ENCODE measurements at regions not wholly inside any gene's neighbourhood (a gene's known extent, or its start where the extent isn't known, plus 50 kb on each side); places are given as distances from the start of the nearest gene placed in this dataset.

GRCh38 chr13:34430294-34430693 lies 511.8 kb upstream of the NBEA start:
- Mint-ChIP-seq H3K4me1 (no peaks in the 10 kb centered on the region), H3K4me3 (no peak overlapping the region), H3K9me3 (peaks cover 0 to 14% (median 3%) of the 10 kb centered on the region in 7 donors), H3K27me3 (ENCODE audit: low read depth in 3 of 3) (no peaks in the 10 kb centered on the region), H3K27ac (no peak overlapping the region), H3K36me3 (no peaks in the 10 kb centered on the region)
- Histone ChIP-seq H3K9ac (ENCODE audit: insufficient read depth, low read length, poor library complexity, severe bottlenecking) (no peak overlapping the region), H3K4me1 (ENCODE audit: control insufficient read depth in 1 of 2, insufficient read depth in 2 of 2, low read length in 2 of 2) (no peaks in the 10 kb centered on the region), H3K4me2 (replicated peaks; ENCODE audit: extremely low read depth, low read length, poor library complexity, severe bottlenecking) (no peak overlapping the region), H3K9me3 (replicated peaks in 1 of 2; ENCODE audit: control insufficient read depth in 1 of 2, insufficient read depth in 1 of 2, low read length in 2 of 2) (peaks cover 4 to 11% of the 10 kb centered on the region in 2 donors), H3K4me3 (replicated peaks in 1 of 3; ENCODE audit: low read depth in 2 of 3, low read length in 3 of 3) (no peak overlapping the region), H3K36me3 (replicated peaks in 1 of 2; ENCODE audit: control insufficient read depth in 1 of 2, insufficient read depth in 2 of 2, low read length in 2 of 2) (no peaks in the 10 kb centered on the region), H3K79me2 (ENCODE audit: insufficient read depth, low read length) (no peaks in the 10 kb centered on the region), H2AFZ (ENCODE audit: insufficient read depth, low read depth, low read length, poor library complexity, severe bottlenecking) (no peak overlapping the region), H3K27me3 (ENCODE audit: control insufficient read depth in 2 of 2, insufficient read depth in 2 of 2, low read length in 2 of 2) (no peaks in the 10 kb centered on the region), H3K27ac (ENCODE audit: low read depth in 1 of 2, low read length in 2 of 2) (no peak overlapping the region), H4K20me1 (ENCODE audit: insufficient read depth, low read length) (no peaks in the 10 kb centered on the region)
- no peak for TF ChIP-seq CTCF (IDR thresholded peaks at IDR 0.05)
- intact Hi-C loops (cut with micrococcal nuclease) = no loop called here
- DNase-seq = no peak
- WGBS (ENCODE audit: insufficient coverage) = no CpG with 5 or more reads among the region's 2 CpGs

DNA sequence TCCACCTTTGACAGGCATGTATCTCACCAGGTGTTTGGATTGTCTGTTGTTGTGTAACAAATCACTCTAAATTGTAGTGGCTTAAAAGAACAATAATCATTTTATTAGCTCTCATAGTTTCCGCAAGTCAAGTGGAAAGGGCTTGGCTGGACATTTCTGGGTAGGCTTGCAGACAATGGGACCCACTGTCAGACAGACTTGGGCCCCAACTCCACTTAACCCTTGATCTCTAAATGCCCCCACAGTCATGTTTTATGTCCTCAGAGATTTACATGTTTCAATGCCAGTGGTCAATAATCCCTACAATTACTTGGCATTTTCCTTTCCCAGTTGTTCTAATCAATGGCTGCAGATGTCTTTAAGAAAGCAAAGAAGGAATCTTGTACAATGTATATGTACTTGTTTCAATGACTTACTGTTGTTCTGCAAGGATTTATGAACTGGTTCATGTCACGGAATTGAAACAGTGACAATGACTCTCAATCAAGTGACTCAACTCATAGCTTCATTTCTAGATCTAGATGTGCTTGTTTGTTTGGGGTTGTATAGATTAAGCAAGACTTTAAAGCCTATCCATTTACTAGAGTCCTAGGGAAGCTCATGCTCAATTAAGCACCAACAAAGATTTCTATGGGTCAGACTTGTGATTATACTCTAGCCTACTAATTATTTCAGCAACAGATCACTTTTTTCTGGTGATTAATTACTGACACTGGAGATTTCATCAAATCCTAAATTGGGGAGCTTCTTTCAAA lies 510.1 kb upstream of the NBEA start:
- H3K4me2 ChIP-seq (replicated peaks; ENCODE audit: extremely low read depth, low read length, poor library complexity, severe bottlenecking) = no peak overlapping the region
- H3K79me2 ChIP-seq (ENCODE audit: insufficient read depth, low read length) = no peaks in the 10 kb centered on the region
- no peak overlapping the region for H2AFZ ChIP-seq (ENCODE audit: insufficient read depth, low read depth, low read length, poor library complexity, severe bottlenecking)
- no peak overlapping the region for H3K4me3 ChIP-seq (replicated peaks in 1 of 3; ENCODE audit: low read depth in 2 of 3, low read length in 3 of 3)
- Mint-ChIP-seq H3K9me3 (peaks cover 0 to 16% (median 3%) of the 10 kb centered on the region in 7 donors), H3K4me3 (no peak overlapping the region), H3K4me1 (no peaks in the 10 kb centered on the region), H3K36me3 (no peaks in the 10 kb centered on the region), H3K27me3 (ENCODE audit: low read depth in 3 of 3) (no peaks in the 10 kb centered on the region), H3K27ac (no peak overlapping the region)
- DNase-seq = no peak
- peaks cover 0 to 8% of the 10 kb centered on the region in 2 donors for H3K9me3 ChIP-seq (replicated peaks in 1 of 2; ENCODE audit: control insufficient read depth in 1 of 2, insufficient read depth in 1 of 2, low read length in 2 of 2)
- H3K27me3 ChIP-seq (ENCODE audit: control insufficient read depth in 2 of 2, insufficient read depth in 2 of 2, low read length in 2 of 2) = no peaks in the 10 kb centered on the region
- TF ChIP-seq CTCF (IDR thresholded peaks at IDR 0.05) = no peak
- no peak overlapping the region for H3K27ac ChIP-seq (ENCODE audit: low read depth in 1 of 2, low read length in 2 of 2)
- no peaks in the 10 kb centered on the region for H3K36me3 ChIP-seq (replicated peaks in 1 of 2; ENCODE audit: control insufficient read depth in 1 of 2, insufficient read depth in 2 of 2, low read length in 2 of 2)
- intact Hi-C loops (cut with micrococcal nuclease) = no loop called here
- H3K4me1 ChIP-seq (ENCODE audit: control insufficient read depth in 1 of 2, insufficient read depth in 2 of 2, low read length in 2 of 2) = no peaks in the 10 kb centered on the region
- H4K20me1 ChIP-seq (ENCODE audit: insufficient read depth, low read length) = no peaks in the 10 kb centered on the region
- WGBS (ENCODE audit: insufficient coverage) = no CpG with 5 or more reads among the region's 2 CpGs
- no peak overlapping the region for H3K9ac ChIP-seq (ENCODE audit: insufficient read depth, low read length, poor library complexity, severe bottlenecking)
